ENCODE measurements at regions not wholly inside any gene's neighbourhood (a gene's known extent, or its start where the extent isn't known, plus 50 kb on each side); places are given as distances from the start of the nearest gene placed in this dataset.

DNA sequence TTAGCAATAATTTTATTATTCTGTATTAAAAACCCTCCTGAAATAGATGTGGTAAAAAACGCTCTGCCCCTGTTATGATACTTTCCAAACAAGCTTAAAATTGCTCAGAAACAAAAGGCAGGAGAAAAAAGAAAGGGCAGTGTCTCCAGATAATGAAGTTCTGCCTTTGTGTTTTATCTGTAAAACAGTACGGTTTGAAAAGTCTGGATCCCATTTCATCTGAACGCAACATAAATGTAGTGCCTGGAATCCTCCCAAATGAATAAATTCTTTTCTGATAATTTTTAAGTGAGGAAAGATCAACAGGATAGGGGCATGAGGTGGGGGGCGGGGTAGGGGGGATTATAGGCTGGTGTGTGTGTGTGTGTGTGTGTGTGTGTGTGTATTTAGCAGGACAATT is 87.5 kb upstream of the SOX9 start:
- ChIA-PET POLR2A (ENCODE audit: unreplicated experiment) (no interaction called here), CTCF (interaction anchor here (0.7 kb wide), 1 partner anchor 545 kb away, joined by 3 read pairs; no protein-coding TSS in a partner anchor)
- H3K79me1 ChIP-seq (ENCODE audit: low read depth in 1 of 2, low read length in 2 of 2): no peaks in the 10 kb centered on the region
- H3K14ac ChIP-seq (replicated peaks; ENCODE audit: low read depth, low read length): no peak overlapping the region
- no peak overlapping the region for H3K9ac ChIP-seq (ENCODE audit: low read depth, low read length)
- H3K9me3 ChIP-seq (ENCODE audit: control insufficient read depth, insufficient read depth, low read length): no peaks in the 10 kb centered on the region; the same call in 1 of the 2 replicates
- no peak overlapping the region for H3K56ac ChIP-seq (ENCODE audit: extremely low read depth, insufficient read depth, low read length)
- H3K18ac ChIP-seq (ENCODE audit: low read depth, low read length): no peak overlapping the region
- no peak overlapping the region for H3K4me3 ChIP-seq (ENCODE audit: insufficient read depth, low read depth, low read length)
- no peak overlapping the region for H2BK120ac ChIP-seq (ENCODE audit: low read depth, low read length)
- no peaks in the 10 kb centered on the region; the same call in 1 of the 2 replicates for H3K9me1 ChIP-seq (ENCODE audit: insufficient read depth, low read length)
- no peak for TF ChIP-seq POLR2A (IDR thresholded peaks at IDR 0.05; ENCODE audit: low read depth, low read length)
- TF ChIP-seq MAFK (IDR thresholded peaks at IDR 0.05; ENCODE audit: low read depth, low read length): no peak
- TF ChIP-seq RAD21 (IDR thresholded peaks at IDR 0.05; ENCODE audit: low read length): no peak
- TF ChIP-seq MAZ (IDR thresholded peaks at IDR 0.05; ENCODE audit: borderline replicate concordance, low read depth, low read length): no peak
- TF ChIP-seq CEBPB (IDR thresholded peaks at IDR 0.05; ENCODE audit: low read depth, low read length): no peak
- TF ChIP-seq MXI1 (IDR thresholded peaks at IDR 0.05; ENCODE audit: borderline replicate concordance, low read depth, low read length): no peak
- TF ChIP-seq FOS (IDR thresholded peaks at IDR 0.05; ENCODE audit: low read depth, low read length): no peak
- TF ChIP-seq RFX5 (IDR thresholded peaks at IDR 0.05; ENCODE audit: low read depth, low read length): no peak
- TF ChIP-seq BHLHE40 (IDR thresholded peaks at IDR 0.05; ENCODE audit: low read depth, low read length): no peak
- TF ChIP-seq, protein P1, sequence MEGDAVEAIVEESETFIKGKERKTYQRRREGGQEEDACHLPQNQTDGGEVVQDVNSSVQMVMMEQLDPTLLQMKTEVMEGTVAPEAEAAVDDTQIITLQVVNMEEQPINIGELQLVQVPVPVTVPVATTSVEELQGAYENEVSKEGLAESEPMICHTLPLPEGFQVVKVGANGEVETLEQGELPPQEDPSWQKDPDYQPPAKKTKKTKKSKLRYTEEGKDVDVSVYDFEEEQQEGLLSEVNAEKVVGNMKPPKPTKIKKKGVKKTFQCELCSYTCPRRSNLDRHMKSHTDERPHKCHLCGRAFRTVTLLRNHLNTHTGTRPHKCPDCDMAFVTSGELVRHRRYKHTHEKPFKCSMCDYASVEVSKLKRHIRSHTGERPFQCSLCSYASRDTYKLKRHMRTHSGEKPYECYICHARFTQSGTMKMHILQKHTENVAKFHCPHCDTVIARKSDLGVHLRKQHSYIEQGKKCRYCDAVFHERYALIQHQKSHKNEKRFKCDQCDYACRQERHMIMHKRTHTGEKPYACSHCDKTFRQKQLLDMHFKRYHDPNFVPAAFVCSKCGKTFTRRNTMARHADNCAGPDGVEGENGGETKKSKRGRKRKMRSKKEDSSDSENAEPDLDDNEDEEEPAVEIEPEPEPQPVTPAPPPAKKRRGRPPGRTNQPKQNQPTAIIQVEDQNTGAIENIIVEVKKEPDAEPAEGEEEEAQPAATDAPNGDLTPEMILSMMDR (conservative IDR thresholded peaks at IDR 0.05; ENCODE audit: low read depth, low read length): no peak
- no peaks in the 10 kb centered on the region for H3K4me1 ChIP-seq (ENCODE audit: control insufficient read depth, insufficient read depth, low read length)
- no peak overlapping the region for H4K8ac ChIP-seq (ENCODE audit: low read depth in 2 of 2, low read length in 2 of 2)
- in situ Hi-C loops (cut with MboI; ENCODE audit: low sequenced_read_pairs): no loop called here
- no peak overlapping the region for H3K23ac ChIP-seq (ENCODE audit: low read depth, low read length)
- H3K4me2 ChIP-seq (ENCODE audit: low read depth, low read length): no peak overlapping the region
- no peaks in the 10 kb centered on the region for H3K36me3 ChIP-seq (ENCODE audit: control insufficient read depth, insufficient read depth, low read length)
- H4K91ac ChIP-seq (ENCODE audit: insufficient read depth, low read depth, low read length): no peak overlapping the region
- no peaks in the 10 kb centered on the region for H4K20me1 ChIP-seq (ENCODE audit: insufficient read depth, low read length)
- BruUV-seq (replicated peaks): no TSS peak
- H2BK5ac ChIP-seq (ENCODE audit: low read depth, low read length, poor library complexity, severe bottlenecking): no peak overlapping the region
- dilution Hi-C loops (cut with HindIII; ENCODE audit: low sequenced_read_pairs, unreplicated experiment): no loop called here
- H2AK5ac ChIP-seq (ENCODE audit: low read depth, low read length): no peak overlapping the region
- no peak overlapping the region for H4K5ac ChIP-seq (ENCODE audit: low read depth, low read length)
- H3K27ac ChIP-seq (ENCODE audit: insufficient read depth, low read length): no peak overlapping the region
- H2AK9ac ChIP-seq (replicated peaks; ENCODE audit: low read depth, low read length, poor library complexity): no peak overlapping the region
- H3K4ac ChIP-seq (ENCODE audit: low read depth, low read length): no peak overlapping the region
- no peak overlapping the region for H2BK20ac ChIP-seq (ENCODE audit: low read depth, low read length)
- no peak for ATAC-seq (ENCODE audit: low read depth)
- H2BK15ac ChIP-seq (ENCODE audit: low read depth, low read length): no peak overlapping the region
- DNase-seq: no peak
- intact Hi-C loops (cut with micrococcal nuclease): no loop called here
- 0 out of 2 replicates have a peak, but pooled peaks cover under 1% of the 10 kb centered on the region for H3K27me3 ChIP-seq (ENCODE audit: control insufficient read depth, insufficient read depth, low read length)
- no peak overlapping the region for H2AFZ ChIP-seq (replicated peaks; ENCODE audit: low read length, poor library complexity)
- WGBS, 2 experiments (ENCODE audit: extremely low coverage in 2 of 2, insufficient read length in 1 of 2): no CpG with 5 or more reads among the region's 4 CpGs

All from IMR-90 (cell line).